ENCODE measurements at regions not wholly inside any gene's neighbourhood (a gene's known extent, or its start where the extent isn't known, plus 50 kb on each side); places are given as distances from the start of the nearest gene placed in this dataset.

DNA sequence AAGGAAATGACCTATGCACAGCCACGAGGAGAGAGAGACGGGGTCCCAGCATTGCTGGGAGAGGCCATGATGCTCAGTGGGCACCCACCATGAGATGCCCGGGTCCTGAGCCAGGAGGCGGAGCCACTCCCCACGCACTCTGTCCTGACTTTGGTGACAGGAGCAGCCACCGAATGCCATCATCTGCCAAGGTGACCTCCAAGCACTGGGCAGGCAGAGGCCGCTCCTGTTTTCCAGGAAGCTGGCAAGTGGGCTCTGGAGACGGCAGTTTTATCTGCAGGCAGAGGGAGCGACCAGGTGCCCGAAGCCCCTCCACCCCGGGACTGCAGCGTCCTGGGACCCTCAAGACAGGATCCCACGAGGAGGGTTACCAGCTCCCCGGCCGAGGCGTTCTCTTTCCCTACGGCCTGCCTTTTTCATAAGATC is 453.9 kb downstream of the BRD1 start:
- ATAC-seq (ENCODE audit: low read depth) (no peak), DNase-seq (ENCODE audit: low spot score in 2 of 2) (no peak)
- H3K36me3 Mint-ChIP-seq: no peaks in the 10 kb centered on the region
- no peak overlapping the region for H3K4me3 Mint-ChIP-seq
- H3K9me3 Mint-ChIP-seq: peaks cover 7% of the 10 kb centered on the region
- H3K4me1 Mint-ChIP-seq: peaks cover 6% of the 10 kb centered on the region
- H3K27ac Mint-ChIP-seq: no peak overlapping the region
- peaks cover 8% of the 10 kb centered on the region for H3K27me3 Mint-ChIP-seq

GRCh38 chr22:49373289-49373666 is 454.4 kb downstream of the BRD1 start:
- Mint-ChIP-seq H3K4me1 (peaks cover 4% of the 10 kb centered on the region), H3K9me3 (peaks cover 5% of the 10 kb centered on the region), H3K36me3 (no peaks in the 10 kb centered on the region), H3K27me3 (peaks cover 9% of the 10 kb centered on the region), H3K4me3 (no peak overlapping the region), H3K27ac (no peak overlapping the region)
- no peak for DNase-seq (ENCODE audit: low spot score in 2 of 2)
- ATAC-seq (ENCODE audit: low read depth): no peak

- Mint-ChIP-seq H3K27ac (no peak overlapping the region), H3K36me3 (no peaks in the 10 kb centered on the region), H3K4me3 (no peak overlapping the region), H3K9me3 (peaks cover 2% of the 10 kb centered on the region), H3K27me3 (peaks cover 10% of the 10 kb centered on the region), H3K4me1 (peaks cover under 1% of the 10 kb centered on the region)
- DNase-seq (ENCODE audit: low spot score in 2 of 2): no peak
- no peak for ATAC-seq (ENCODE audit: low read depth)
Measured at GRCh38 chr22:49372530-49373288, 455.0 kb downstream of the BRD1 start.

DNA sequence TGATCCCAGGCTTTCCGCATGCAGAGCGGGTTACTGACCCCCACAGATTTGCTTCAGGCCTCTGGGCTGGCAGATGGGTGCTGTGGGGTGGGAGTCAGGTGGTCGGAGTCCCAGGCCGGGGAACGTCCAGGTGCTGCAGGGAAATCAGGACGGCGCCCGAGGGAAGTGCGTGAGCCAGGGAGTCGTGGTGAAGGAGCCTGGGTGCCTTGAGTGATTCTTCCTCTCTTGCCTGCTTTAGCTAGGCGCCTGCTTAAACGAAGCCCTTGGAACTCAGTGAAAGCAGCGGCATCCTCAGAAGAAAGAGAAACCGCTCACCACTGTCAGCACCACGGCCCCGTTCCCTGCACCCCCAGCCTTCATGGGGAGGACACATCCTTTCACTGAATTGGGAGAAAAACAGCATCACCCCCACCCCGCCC is 455.6 kb downstream of the BRD1 start:
- H3K4me3 Mint-ChIP-seq: no peak overlapping the region
- H3K36me3 Mint-ChIP-seq: no peaks in the 10 kb centered on the region
- peaks cover 1% of the 10 kb centered on the region for H3K9me3 Mint-ChIP-seq
- DNase-seq (ENCODE audit: low spot score in 2 of 2): no peak
- peaks cover 10% of the 10 kb centered on the region for H3K27me3 Mint-ChIP-seq
- ATAC-seq (ENCODE audit: low read depth): no peak
- H3K27ac Mint-ChIP-seq: no peak overlapping the region
- H3K4me1 Mint-ChIP-seq: no peaks in the 10 kb centered on the region

DNA sequence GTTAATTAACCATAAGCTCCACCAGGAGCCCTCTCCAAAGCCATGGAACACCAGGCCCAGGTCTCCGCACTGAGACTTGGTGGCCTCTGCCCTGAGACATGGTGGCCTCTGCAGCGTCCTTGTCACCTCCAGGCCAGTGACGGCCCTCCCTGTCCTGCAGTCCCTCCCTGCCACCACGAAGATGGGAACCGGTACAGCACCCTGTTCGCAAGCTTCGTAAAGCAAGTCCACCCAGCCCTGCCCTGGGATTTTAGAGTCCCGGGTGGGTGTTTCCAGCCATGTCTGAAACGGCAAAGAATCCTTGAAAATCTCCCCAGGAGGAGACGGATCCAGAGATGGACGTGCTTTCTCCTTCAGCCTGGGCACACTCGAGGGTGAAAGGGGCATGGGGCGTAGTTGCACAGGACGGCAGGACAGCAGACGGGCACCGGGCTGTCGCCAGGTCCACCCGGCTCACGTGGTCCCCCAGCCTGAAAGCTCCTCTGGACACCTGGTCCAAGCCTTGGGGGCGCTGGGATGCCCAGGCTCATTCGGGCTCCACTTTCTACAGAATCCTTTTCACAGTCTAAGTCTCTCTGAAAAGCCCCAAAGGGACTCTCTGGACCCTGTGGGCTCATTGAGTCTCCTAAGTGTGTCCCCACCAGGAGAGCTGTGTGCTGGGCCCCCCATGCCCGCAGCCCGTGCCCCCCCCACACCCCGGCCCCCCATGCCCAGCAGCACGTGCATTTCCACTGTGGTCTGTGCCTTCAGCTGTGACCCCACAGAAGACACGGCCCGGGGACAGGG is 456.2 kb downstream of the BRD1 start:
- no peak for DNase-seq (ENCODE audit: low spot score in 2 of 2)
- Mint-ChIP-seq H3K4me3 (no peak overlapping the region), H3K9me3 (peaks cover 1% of the 10 kb centered on the region), H3K36me3 (no peaks in the 10 kb centered on the region), H3K27me3 (peaks cover 10% of the 10 kb centered on the region), H3K4me1 (no peaks in the 10 kb centered on the region), H3K27ac (no peak overlapping the region)
- ATAC-seq (ENCODE audit: low read depth): no peak

- no peak overlapping the region for H3K27ac Mint-ChIP-seq
- DNase-seq (ENCODE audit: low spot score in 2 of 2): no peak
Measured at GRCh38 chr22:49370627-49371301, 456.9 kb downstream of the BRD1 start.

GRCh38 chr22:49369726-49370626 is 457.7 kb downstream of the BRD1 start:
- peaks cover 18% of the 10 kb centered on the region for H3K27me3 Mint-ChIP-seq
- peaks cover 1% of the 10 kb centered on the region for H3K9me3 Mint-ChIP-seq
- no peak overlapping the region for H3K4me3 Mint-ChIP-seq
- no peak for DNase-seq (ENCODE audit: low spot score in 2 of 2)
- H3K4me1 Mint-ChIP-seq: no peaks in the 10 kb centered on the region
- H3K27ac Mint-ChIP-seq: no peak overlapping the region
- ATAC-seq (ENCODE audit: low read depth): no peak
- H3K36me3 Mint-ChIP-seq: no peaks in the 10 kb centered on the region

More at GRCh38 chr22:49370627-49371301, 456.9 kb downstream of the BRD1 start:
- H3K9me3 Mint-ChIP-seq: peaks cover 1% of the 10 kb centered on the region
- H3K36me3 Mint-ChIP-seq: no peaks in the 10 kb centered on the region
- no peaks in the 10 kb centered on the region for H3K4me1 Mint-ChIP-seq
- ATAC-seq (ENCODE audit: low read depth): no peak
- no peak overlapping the region for H3K4me3 Mint-ChIP-seq
- H3K27me3 Mint-ChIP-seq: peaks cover 12% of the 10 kb centered on the region

- no peak overlapping the region for H3K4me3 Mint-ChIP-seq
- no peaks in the 10 kb centered on the region for H3K36me3 Mint-ChIP-seq
- ATAC-seq (ENCODE audit: low read depth) (no peak), DNase-seq (ENCODE audit: low spot score in 2 of 2) (no peak)
- H3K4me1 Mint-ChIP-seq: no peaks in the 10 kb centered on the region
- peaks cover 18% of the 10 kb centered on the region for H3K27me3 Mint-ChIP-seq
- no peak overlapping the region for H3K27ac Mint-ChIP-seq
- peaks cover 1% of the 10 kb centered on the region for H3K9me3 Mint-ChIP-seq
Measured at GRCh38 chr22:49368976-49369725, 458.5 kb downstream of the BRD1 start.

- Mint-ChIP-seq H3K4me1 (no peaks in the 10 kb centered on the region), H3K9me3 (peaks cover 1% of the 10 kb centered on the region), H3K27me3 (peaks cover 18% of the 10 kb centered on the region), H3K36me3 (no peaks in the 10 kb centered on the region), H3K4me3 (no peak overlapping the region), H3K27ac (no peak overlapping the region)
- ATAC-seq (ENCODE audit: low read depth) (no peak), DNase-seq (ENCODE audit: low spot score in 2 of 2) (no peak)
Measured at GRCh38 chr22:49368221-49368975, 459.3 kb downstream of the BRD1 start.

DNA sequence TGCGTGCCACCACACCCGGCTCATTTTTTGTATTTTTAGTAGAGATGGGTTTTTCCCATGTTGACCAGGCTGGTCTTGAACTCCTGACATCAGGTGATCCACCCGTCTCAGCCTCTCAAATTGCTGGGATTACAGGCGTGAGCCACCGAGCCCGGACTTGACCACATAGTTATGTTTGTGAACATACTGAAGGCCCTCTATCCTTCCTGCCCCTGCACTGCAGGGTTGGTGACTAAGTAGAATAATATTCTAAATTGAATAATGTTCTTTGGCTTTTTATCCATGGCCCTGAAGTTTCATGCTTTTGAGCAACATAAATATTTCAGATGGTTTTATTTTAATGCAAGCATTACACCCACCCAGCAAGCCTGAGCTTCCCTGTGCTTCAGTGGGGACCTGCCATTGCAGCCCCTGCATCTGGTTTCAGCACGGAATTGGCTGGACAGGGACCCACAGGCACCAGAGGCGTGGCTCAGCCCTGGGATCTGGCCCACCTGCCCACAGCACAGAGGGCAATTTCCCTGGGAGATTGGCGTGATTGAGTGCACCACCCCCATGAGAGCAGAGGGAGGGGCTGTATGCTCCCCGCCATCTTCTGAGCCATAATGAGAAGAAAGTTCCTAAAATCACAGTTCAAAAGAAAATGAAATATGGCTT is 460.5 kb downstream of the BRD1 start:
- Mint-ChIP-seq H3K36me3 (no peaks in the 10 kb centered on the region), H3K4me1 (no peaks in the 10 kb centered on the region), H3K4me3 (no peak overlapping the region), H3K27ac (no peak overlapping the region), H3K27me3 (peaks cover 15% of the 10 kb centered on the region), H3K9me3 (peaks cover 1% of the 10 kb centered on the region)
- ATAC-seq (ENCODE audit: low read depth) (no peak), DNase-seq (ENCODE audit: low spot score in 2 of 2) (no peak)

GRCh38 chr22:49366437-49366836 is 461.2 kb downstream of the BRD1 start:
- no peaks in the 10 kb centered on the region for H3K4me1 Mint-ChIP-seq
- H3K27ac Mint-ChIP-seq: no peak overlapping the region
- no peak overlapping the region for H3K4me3 Mint-ChIP-seq
- H3K36me3 Mint-ChIP-seq: no peaks in the 10 kb centered on the region
- ATAC-seq (ENCODE audit: low read depth): no peak
- DNase-seq (ENCODE audit: low spot score in 2 of 2): no peak
- H3K27me3 Mint-ChIP-seq: peaks cover 16% of the 10 kb centered on the region
- H3K9me3 Mint-ChIP-seq: peaks cover 3% of the 10 kb centered on the region

DNA sequence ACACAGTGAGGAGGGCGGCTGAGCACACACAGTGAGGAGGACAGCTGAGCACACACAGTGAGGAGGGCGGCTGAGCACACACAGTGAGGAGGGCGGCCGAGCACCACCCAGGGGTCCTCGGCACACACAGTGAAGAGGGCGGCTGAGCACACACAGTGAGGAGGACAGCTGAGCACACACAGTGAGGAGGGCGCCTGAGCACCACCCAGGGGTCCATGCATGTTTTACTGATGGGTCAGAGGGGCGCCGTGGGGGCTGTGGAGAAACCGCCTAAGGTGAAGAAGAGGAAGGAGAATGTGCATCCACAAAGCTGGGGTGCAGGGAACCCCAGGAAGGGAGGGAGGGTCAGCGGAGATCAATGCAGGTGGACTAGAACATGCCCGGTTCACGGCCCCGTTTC is 461.8 kb downstream of the BRD1 start:
- Mint-ChIP-seq H3K4me1 (peaks cover under 1% of the 10 kb centered on the region), H3K27ac (no peak overlapping the region), H3K9me3 (peaks cover 3% of the 10 kb centered on the region), H3K36me3 (no peaks in the 10 kb centered on the region), H3K27me3 (peaks cover 16% of the 10 kb centered on the region), H3K4me3 (no peak overlapping the region)
- ATAC-seq (ENCODE audit: low read depth) (no peak), DNase-seq (ENCODE audit: low spot score in 2 of 2) (no peak)
